Cardiac muscle cell (in vitro differentiated cells and primary cell): ENCODE measurements at regions not wholly inside any gene's neighbourhood (a gene's known extent, or its start where the extent isn't known, plus 50 kb on each side); places are given as distances from the start of the nearest gene placed in this dataset.

ENCODE experiments used
- DNase-seq, 2 donors: peaks; one replicate each; pipeline versions ENCODE4 v3.0.0 to v3.0.0-alpha.2; 2010 to 2017; ENCODE audit warnings: low read depth in 1 of 2, low spot score in 1 of 2
- H3K27ac ChIP-seq: fragments of 200-600 bp; sonication (generic); 2 replicates; pipeline ENCODE4 v1.5.1; 2016
- H3K27me3 ChIP-seq: fragments of 200-600 bp; sonication (generic); 2 replicates; pipeline ENCODE4 v1.6.0; 2016; ENCODE audit warnings: control low read depth
- H3K36me3 ChIP-seq: fragments of 200-600 bp; sonication (generic); 2 replicates; pipeline ENCODE4 v1.5.1; 2016; ENCODE audit warnings: control low read depth
- H3K4me1 ChIP-seq: fragments of 200-600 bp; sonication (generic); 2 replicates; pipeline ENCODE4 v1.8.1; 2017; ENCODE audit warnings: low read depth, mild to moderate bottlenecking, mixed run types
- H3K4me3 ChIP-seq: fragments of 200-600 bp; sonication (generic); 2 replicates; pipeline ENCODE4 v1.5.1; 2016; ENCODE audit warnings: mild to moderate bottlenecking
- H3K9me3 ChIP-seq: fragments of 200-600 bp; sonication (generic); 2 replicates; pipeline ENCODE4 v1.5.1; 2017; ENCODE audit warnings: low read depth, mild to moderate bottlenecking, control low read depth
- TF ChIP-seq, protein P1 (sequence below): IDR thresholded peaks from 2 replicates; pipeline ENCODE4 v1.5.1; 2012; ENCODE audit warnings: low read depth, mild to moderate bottlenecking, low read length

DNA sequence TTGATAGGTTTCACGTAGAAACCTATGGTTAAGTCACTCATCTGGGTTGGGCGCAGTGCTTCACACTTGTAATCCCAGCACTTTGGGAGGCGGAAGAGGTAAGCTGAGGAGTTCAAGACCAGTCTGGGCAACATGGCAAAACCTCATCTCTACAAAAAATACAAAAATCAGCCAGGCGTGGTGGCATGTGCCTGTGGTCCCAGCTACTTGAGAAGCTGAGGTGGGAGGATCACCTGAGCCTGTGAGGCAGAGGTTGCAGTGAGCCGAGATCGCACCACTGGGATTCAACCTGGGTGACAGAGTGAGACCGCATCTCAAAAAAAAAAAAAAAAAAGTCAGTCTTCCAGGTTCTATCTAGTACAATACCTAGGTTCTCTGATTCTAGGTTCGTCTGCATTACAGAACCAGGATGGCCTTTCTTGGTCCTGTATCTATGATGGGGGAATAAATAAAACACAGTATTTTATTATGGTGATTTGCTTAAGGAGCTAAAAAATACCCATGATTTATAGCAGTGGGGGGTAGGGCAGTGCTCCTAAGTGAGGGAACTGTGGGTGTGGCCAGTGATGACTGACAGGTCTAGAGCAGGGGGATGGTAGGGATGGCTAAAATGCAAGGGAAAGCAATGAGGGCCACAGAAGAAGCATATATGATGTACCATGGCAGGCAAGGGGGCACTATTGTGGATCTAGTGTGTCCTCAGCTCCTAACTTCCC lies 65.5 kb upstream of the NUP160 start:
- Histone ChIP-seq H3K4me3 (no peak overlapping the region), H3K27ac (no peak overlapping the region), H3K4me1 (peaks cover 13% of the 10 kb centered on the region), H3K36me3 (no peaks in the 10 kb centered on the region), H3K9me3 (no peaks in the 10 kb centered on the region), H3K27me3 (no peaks in the 10 kb centered on the region)
- no peak for DNase-seq
- TF ChIP-seq, protein P1, sequence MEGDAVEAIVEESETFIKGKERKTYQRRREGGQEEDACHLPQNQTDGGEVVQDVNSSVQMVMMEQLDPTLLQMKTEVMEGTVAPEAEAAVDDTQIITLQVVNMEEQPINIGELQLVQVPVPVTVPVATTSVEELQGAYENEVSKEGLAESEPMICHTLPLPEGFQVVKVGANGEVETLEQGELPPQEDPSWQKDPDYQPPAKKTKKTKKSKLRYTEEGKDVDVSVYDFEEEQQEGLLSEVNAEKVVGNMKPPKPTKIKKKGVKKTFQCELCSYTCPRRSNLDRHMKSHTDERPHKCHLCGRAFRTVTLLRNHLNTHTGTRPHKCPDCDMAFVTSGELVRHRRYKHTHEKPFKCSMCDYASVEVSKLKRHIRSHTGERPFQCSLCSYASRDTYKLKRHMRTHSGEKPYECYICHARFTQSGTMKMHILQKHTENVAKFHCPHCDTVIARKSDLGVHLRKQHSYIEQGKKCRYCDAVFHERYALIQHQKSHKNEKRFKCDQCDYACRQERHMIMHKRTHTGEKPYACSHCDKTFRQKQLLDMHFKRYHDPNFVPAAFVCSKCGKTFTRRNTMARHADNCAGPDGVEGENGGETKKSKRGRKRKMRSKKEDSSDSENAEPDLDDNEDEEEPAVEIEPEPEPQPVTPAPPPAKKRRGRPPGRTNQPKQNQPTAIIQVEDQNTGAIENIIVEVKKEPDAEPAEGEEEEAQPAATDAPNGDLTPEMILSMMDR, result no peak

DNA sequence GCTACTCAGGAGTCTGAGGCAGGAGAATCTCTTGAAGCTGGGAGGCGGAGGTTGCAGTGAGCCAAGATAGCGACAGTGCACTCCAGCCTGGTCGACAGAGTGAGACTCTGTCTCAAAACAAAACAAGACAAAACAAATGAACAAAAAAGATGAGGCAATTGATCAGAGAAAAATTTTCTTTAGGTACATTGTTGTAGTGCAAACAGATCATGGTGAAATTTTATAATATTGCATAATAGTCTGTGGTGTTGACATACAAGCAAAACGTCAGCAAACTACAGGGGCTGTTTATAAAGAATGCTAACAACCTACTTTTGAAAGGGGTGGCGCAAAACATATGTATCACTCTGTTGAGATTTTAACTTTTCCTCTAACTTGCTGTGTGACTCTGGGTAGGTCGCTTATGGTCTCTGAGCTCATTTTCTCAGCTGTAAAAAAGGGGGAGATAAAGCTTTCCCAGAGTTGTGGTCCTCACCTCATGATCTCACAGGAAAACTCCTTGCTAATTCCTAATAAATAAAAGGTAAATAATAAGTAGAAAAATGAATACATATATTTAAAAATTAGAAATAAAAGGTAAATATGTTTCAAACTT lies 64.8 kb upstream of the NUP160 start:
- H3K9me3 ChIP-seq, result no peaks in the 10 kb centered on the region
- no peaks in the 10 kb centered on the region for H3K36me3 ChIP-seq
- no peak overlapping the region for H3K27ac ChIP-seq
- no peak overlapping the region for H3K4me3 ChIP-seq
- no peaks in the 10 kb centered on the region for H3K27me3 ChIP-seq
- H3K4me1 ChIP-seq, result peaks cover 7% of the 10 kb centered on the region
- TF ChIP-seq, protein P1, result no peak
- DNase-seq, result peak in 1 of 2 donors; percentile 72

- Histone ChIP-seq H3K27me3 (no peaks in the 10 kb centered on the region), H3K4me3 (no peak overlapping the region), H3K36me3 (no peaks in the 10 kb centered on the region), H3K4me1 (peaks cover 2% of the 10 kb centered on the region), H3K27ac (no peak overlapping the region), H3K9me3 (no peaks in the 10 kb centered on the region)
- TF ChIP-seq, protein P1, result no peak
- no peak for DNase-seq
Measured at GRCh38 chr11:47911149-47911548, 63.0 kb upstream of the NUP160 start.

GRCh38 chr11:47908198-47908597 lies 60.0 kb upstream of the NUP160 start:
- TF ChIP-seq, protein P1, result no peak
- Histone ChIP-seq H3K27ac (no peak overlapping the region), H3K27me3 (no peaks in the 10 kb centered on the region), H3K4me3 (no peak overlapping the region), H3K4me1 (no peaks in the 10 kb centered on the region), H3K36me3 (no peaks in the 10 kb centered on the region), H3K9me3 (no peaks in the 10 kb centered on the region)
- DNase-seq, result peak in 1 of 2 donors; percentile 86

DNA sequence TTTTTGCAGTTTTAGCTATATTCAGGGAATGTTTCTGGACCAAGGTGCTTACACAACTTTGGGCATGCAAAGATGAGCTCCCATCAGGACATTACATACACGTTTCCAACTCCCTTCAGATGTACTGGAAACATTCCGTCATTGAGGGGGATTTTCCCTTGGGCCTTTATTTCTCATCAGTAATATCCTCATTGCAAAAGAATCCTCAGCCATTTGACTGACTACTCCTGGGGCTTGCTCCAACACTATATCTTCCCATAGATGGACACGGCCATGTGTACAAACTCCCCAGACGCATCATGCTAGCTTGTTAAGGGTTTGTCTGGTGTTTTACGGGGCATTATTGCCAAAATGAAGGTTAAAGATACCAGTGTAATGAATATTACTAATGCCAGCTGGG lies 59.3 kb upstream of the NUP160 start:
- Histone ChIP-seq H3K4me3 (no peak overlapping the region), H3K9me3 (no peaks in the 10 kb centered on the region), H3K27me3 (no peaks in the 10 kb centered on the region), H3K36me3 (no peaks in the 10 kb centered on the region), H3K4me1 (no peaks in the 10 kb centered on the region), H3K27ac (no peak overlapping the region)
- peak in 1 of 2 donors; percentile 86 for DNase-seq
- TF ChIP-seq, protein P1, result no peak
